Heart right ventricle (tissue), 16 donors: ENCODE measurements at regions not wholly inside any gene's neighbourhood (a gene's known extent, or its start where the extent isn't known, plus 50 kb on each side); places are given as distances from the start of the nearest gene placed in this dataset.
"Not testable (repeated sequence)": the region's sequence is repeated elsewhere in the genome, so short reads cannot be mapped to it uniquely, and the experiment has no call there.

Source experiments
- ATAC-seq, 8 donors: fragments of 200-7000 bp; cut with Tn5 transposase; one replicate each; pipeline ENCODE4 v1.9.1; 2020; ENCODE audit warnings: mild to moderate bottlenecking in 8 of 8, moderate library complexity in 8 of 8, moderate number of reproducible peaks in 1 of 8
- DNase-seq, 2 donors: peaks; one replicate each; pipeline ENCODE4 v3.0.0-alpha.2; 2020
- H3K27ac ChIP-seq, 10 donors: fragments of 200-600 bp; sonication (generic) in 2 of 10; one replicate each; pipeline versions ENCODE4 v1.5.0 to v1.8.0; 2020 to 2022; ENCODE audit warnings: mild to moderate bottlenecking in 3 of 10
- H3K27me3 ChIP-seq, 7 donors: fragments of 200-600 bp; one replicate each; pipeline ENCODE4 v1.8.0; 2021 to 2022; ENCODE audit warnings: mild to moderate bottlenecking in 2 of 7
- H3K36me3 ChIP-seq, 9 donors: fragments of 200-600 bp; sonication (generic) in 1 of 9; one replicate each; pipeline versions ENCODE4 v1.5.0 to v1.8.0; 2020 to 2022; ENCODE audit warnings: mild to moderate bottlenecking in 2 of 9
- H3K4me1 ChIP-seq, 9 donors: fragments of 200-600 bp; sonication (generic) in 1 of 9; one replicate each; pipeline versions ENCODE4 v1.5.0 to v1.8.0; 2020 to 2022; ENCODE audit warnings: mild to moderate bottlenecking in 4 of 9
- H3K4me3 ChIP-seq, 10 donors: fragments of 200-600 bp; sonication (generic) in 2 of 10; one replicate each; pipeline versions ENCODE4 v1.5.0 to v1.8.0; 2020 to 2022; ENCODE audit warnings: mild to moderate bottlenecking in 7 of 10, moderate library complexity in 2 of 10
- H3K9me3 ChIP-seq, 11 donors: fragments of 200-600 bp in 10 of 11; sonication (generic) in 2 of 11; one replicate each; pipeline versions ENCODE4 v1.5.0 to v1.8.0; 2013 to 2022; ENCODE audit warnings: mild to moderate bottlenecking in 2 of 11, control low read depth in 1 of 11, moderate library complexity in 1 of 11
- WGBS, 2 donors: extraction: QIAGEN DNeasy Blood & Tissue Kit; methylation state at CpG; one replicate each; pipeline ENCODE4 v1.1.7; 2013; ENCODE audit warnings: inconsistent platforms in 1 of 2; 5-methylcytosine and 5-hydroxymethylcytosine counted together
- intact Hi-C, 10 donors: fragments of 100-400 bp; cut with DNase I; formaldehyde crosslinking; loops; one replicate each; pipeline versions ENCODE4 v1.11.1 to v1.14.2; 2022
- TF ChIP-seq, protein P1 (sequence below), 9 donors: fragments of 200-600 bp; sonication (generic) in 2 of 9; IDR thresholded peaks; one replicate each; pipeline versions ENCODE4 v1.5.0 to v1.8.0; 2021 to 2022; ENCODE audit warnings: antibody characterized with exemption in 9 of 9, mild to moderate bottlenecking in 5 of 9, moderate library complexity in 1 of 9
- donor health status: Arrhythmogenic right ventricular cardiomyopathy.
- donor health status: ischemic (EF 13 %, LVEDD 7.1; RV severe dilation, severe dysfunction).
- donor health status: healthy with polysubstance abuse.
- donor health status: DM: no; HTN: yes; CAD: no.
- donor health status: DM: no; HTN: no; CAD: no.
- donor health status: ischemic (EF 25% LVEDD 6.9; RV normal size, moderate dysfunction).
- donor health status: ischemic (EF 25% LVEDD 5.7; RV mildly dilated, moderate dysfunction).
- donor health status: healthy.
- donor health status: DM: yes; HTN: yes; CAD: no.
- donor health status: Ischemic cardiomyopathy.
- donor health status: ischemic (EF 35%, LVEDD 5.7; RV mildly dilated, moderate dysfunction).
- donor health status: nonischemic (EF 11% LVEDD 7.7; RV severe dilation, severe dysfunction).
- donor health status: DM: yes; HTN: yes; CAD: no.
- donor health status: PGD.
- donor health status: ischemic (EF 29% LVEDD 5.4; RV normal size, mild dysfunction).
- donor health status: nonischemic (EF 23%, LVEDD 6.1; RV moderate dilation, normal function).

- DNase-seq (no peak), ATAC-seq (no peak)
- intact Hi-C loops, result no loop called here
- Histone ChIP-seq H3K4me1 (no peaks in the 10 kb centered on the region), H3K36me3 (no peaks in the 10 kb centered on the region), H3K27me3 (no peaks in the 10 kb centered on the region), H3K4me3 (no peak overlapping the region), H3K27ac (no peak overlapping the region), H3K9me3 (peaks cover 0 to 5% (median 0%) of the 10 kb centered on the region in 11 donors)
- 80 to 96% methylated on average over 4 of the region's 4 CpGs for WGBS, 2 donors
- TF ChIP-seq, protein P1, sequence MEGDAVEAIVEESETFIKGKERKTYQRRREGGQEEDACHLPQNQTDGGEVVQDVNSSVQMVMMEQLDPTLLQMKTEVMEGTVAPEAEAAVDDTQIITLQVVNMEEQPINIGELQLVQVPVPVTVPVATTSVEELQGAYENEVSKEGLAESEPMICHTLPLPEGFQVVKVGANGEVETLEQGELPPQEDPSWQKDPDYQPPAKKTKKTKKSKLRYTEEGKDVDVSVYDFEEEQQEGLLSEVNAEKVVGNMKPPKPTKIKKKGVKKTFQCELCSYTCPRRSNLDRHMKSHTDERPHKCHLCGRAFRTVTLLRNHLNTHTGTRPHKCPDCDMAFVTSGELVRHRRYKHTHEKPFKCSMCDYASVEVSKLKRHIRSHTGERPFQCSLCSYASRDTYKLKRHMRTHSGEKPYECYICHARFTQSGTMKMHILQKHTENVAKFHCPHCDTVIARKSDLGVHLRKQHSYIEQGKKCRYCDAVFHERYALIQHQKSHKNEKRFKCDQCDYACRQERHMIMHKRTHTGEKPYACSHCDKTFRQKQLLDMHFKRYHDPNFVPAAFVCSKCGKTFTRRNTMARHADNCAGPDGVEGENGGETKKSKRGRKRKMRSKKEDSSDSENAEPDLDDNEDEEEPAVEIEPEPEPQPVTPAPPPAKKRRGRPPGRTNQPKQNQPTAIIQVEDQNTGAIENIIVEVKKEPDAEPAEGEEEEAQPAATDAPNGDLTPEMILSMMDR (IDR thresholded peaks at IDR 0.05), result no peak
Measured at GRCh38 chr15:95636107-95636506, 694.4 kb upstream of the NR2F2 start.

DNA sequence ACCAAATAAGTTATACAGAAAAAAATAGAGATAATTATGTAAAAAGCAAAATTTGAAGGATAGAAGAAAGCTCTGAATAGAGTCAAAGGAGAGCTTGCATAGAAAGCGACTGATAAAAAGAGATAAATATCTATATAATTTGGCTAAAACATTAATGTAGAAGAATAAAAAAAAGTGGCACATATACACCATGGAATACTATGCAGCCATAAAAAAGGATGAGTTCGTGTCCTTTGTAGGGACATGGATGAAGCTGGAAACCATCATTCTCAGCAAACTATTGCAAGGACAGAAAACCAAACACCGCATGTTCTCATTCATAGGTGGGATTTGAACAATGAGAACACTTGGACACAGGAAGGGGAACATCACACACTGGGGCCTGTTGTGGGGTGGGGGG lies 693.3 kb upstream of the NR2F2 start:
- DNase-seq, H3K27me3 ChIP-seq, H3K27ac ChIP-seq, H3K9me3 ChIP-seq, H3K4me3 ChIP-seq, intact Hi-C loops, ATAC-seq, H3K4me1 ChIP-seq, H3K36me3 ChIP-seq: not testable (repeated sequence)
- WGBS, 2 donors, result 88 to 96% methylated on average over 3 of the region's 3 CpGs

DNA sequence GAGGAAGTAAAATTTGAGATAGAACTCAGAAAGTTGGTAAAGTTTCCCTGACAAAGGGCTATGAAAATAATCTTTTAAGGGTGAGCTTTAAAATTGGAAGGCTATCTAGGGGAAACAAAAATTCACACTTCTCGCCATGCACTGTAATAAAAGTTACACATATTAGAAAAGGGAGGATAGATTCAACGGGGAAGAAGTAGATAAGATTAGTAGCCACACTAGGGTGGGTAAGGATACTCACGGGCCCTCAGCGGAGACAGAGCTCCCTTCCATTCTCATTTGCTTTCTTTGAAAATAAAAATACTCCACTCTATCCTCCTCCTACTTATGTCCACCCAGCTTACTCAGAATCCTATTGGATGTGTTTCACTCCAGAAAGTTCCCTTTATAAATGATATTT lies 691.3 kb upstream of the NR2F2 start:
- no peak for ATAC-seq
- intact Hi-C loops, result no loop called here

DNA sequence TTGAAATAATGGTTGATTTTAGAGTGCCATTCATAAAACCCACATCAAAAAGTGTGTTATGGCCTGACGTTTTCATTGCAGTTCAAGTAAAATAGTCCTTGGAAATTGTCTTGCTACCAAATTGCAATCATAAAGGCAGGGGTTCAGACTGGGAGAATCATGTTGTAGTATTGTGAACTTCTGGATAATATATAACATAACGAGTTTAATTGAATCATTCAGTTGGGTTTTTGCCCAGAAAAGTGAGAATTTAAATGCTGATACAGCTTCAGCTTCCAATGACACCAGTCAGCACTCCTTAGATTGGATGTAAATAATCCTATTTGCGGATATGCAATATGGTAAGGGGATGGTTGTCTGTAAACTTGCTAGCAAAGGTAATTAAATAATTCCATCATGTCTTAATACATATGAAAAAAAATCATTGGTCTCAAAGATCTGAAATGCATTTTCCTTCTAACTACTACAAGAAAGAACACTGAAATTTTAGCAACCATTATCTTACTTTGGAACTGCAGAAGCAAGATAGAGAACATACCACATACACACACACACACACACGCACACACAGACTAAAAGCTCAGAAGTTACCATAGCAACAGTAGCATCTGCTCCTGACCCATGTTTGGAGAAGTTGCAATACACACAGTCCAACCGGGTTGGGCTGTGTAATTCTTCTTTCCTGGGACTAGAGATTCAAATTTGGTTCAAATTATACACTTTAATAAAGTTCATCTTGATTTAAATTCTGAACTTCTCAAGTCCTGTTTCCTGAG lies 686.2 kb upstream of the NR2F2 start:
- DNase-seq, result peak in 1 of 2 donors; percentile 45
- Histone ChIP-seq H3K36me3 (no peaks in the 10 kb centered on the region), H3K27me3 (peaks cover 0 to 3% (median 0%) of the 10 kb centered on the region in 7 donors), H3K9me3 (no peaks in the 10 kb centered on the region), H3K4me1 (no peaks in the 10 kb centered on the region), H3K4me3 (no peak overlapping the region), H3K27ac (no peak overlapping the region)
- WGBS, 2 donors, result 74 to 84% methylated on average over 5 of the region's 5 CpGs
- peak in 2 of 8 donors; percentile 42 to 75 for ATAC-seq
- intact Hi-C loops, result no loop called here
- TF ChIP-seq, protein P1 (IDR thresholded peaks at IDR 0.05), result no peak

More for the DNA sequence above, 691.3 kb upstream of the NR2F2 start:
- Histone ChIP-seq H3K36me3 (no peaks in the 10 kb centered on the region), H3K9me3 (peaks cover 0 to 3% (median 0%) of the 10 kb centered on the region in 11 donors), H3K27me3 (no peaks in the 10 kb centered on the region), H3K4me1 (no peaks in the 10 kb centered on the region), H3K27ac (no peak overlapping the region), H3K4me3 (no peak overlapping the region)
- TF ChIP-seq, protein P1 (IDR thresholded peaks at IDR 0.05), result no peak
- DNase-seq, result no peak
- WGBS, 2 donors, result 79 to 83% methylated on average over 4 of the region's 4 CpGs

GRCh38 chr15:95645791-95646338 lies 684.6 kb upstream of the NR2F2 start:
- 85 to 89% methylated on average over 4 of the region's 4 CpGs for WGBS, 2 donors
- TF ChIP-seq, protein P1 (IDR thresholded peaks at IDR 0.05), result no peak
- Histone ChIP-seq H3K27ac (no peak overlapping the region), H3K36me3 (no peaks in the 10 kb centered on the region), H3K4me1 (no peaks in the 10 kb centered on the region), H3K4me3 (no peak overlapping the region), H3K9me3 (no peaks in the 10 kb centered on the region), H3K27me3 (peaks cover 0 to 3% (median 0%) of the 10 kb centered on the region in 7 donors)
- intact Hi-C loops, result no loop called here
- ATAC-seq (no peak), DNase-seq (no peak)
